MCF 10A (cell line): ENCODE measurements at regions not wholly inside any gene's neighbourhood (a gene's known extent, or its start where the extent isn't known, plus 50 kb on each side); places are given as distances from the start of the nearest gene placed in this dataset.

Experiments used
- BruUV-seq: library from RNA; stranded (reverse); fragments of 400-500 nt; replicated peaks from 2 replicates; lab custom pipeline; 2021; lab: Mats Ljungman, UMichigan
- CTCF ChIA-PET: fragments of 300-600 bp; sonication (Branson Sonifier 250); formaldehyde crosslinking; extraction: SDS; loops from one replicate; lab custom pipeline; 2021; ENCODE audit warnings: antibody characterized with exemption, inconsistent platforms; lab: Yijun Ruan, JAX
- POLR2A ChIA-PET: fragments of 300-600, 350-650 bp; sonication (Branson Sonifier 250); formaldehyde crosslinking; extraction: SDS; loops from one replicate; lab custom pipeline; 2020; ENCODE audit warnings: antibody characterized with exemption, inconsistent platforms; lab: Yijun Ruan, JAX
- DNase-seq: peaks from one replicate; pipeline ENCODE4 v3.0.0-alpha.2; 2018; ENCODE audit not compliant: unreplicated experiment
- H3K27ac Mint-ChIP-seq: one replicate; pipeline ENCODE4 v1.8.0; 2022; ENCODE audit warnings: mild to moderate bottlenecking, low read depth, mixed read lengths; ENCODE audit not compliant: unreplicated experiment
- H3K27me3 Mint-ChIP-seq: one replicate; pipeline ENCODE4 v1.8.0; 2022; ENCODE audit warnings: mixed read lengths; ENCODE audit not compliant: insufficient read depth, unreplicated experiment
- H3K36me3 Mint-ChIP-seq: one replicate; pipeline ENCODE4 v1.8.0; 2022; ENCODE audit warnings: mild to moderate bottlenecking, moderate library complexity, mixed read lengths; ENCODE audit not compliant: insufficient read depth, unreplicated experiment
- H3K4me1 Mint-ChIP-seq: one replicate; pipeline ENCODE4 v1.8.0; 2022; ENCODE audit warnings: mixed read lengths; ENCODE audit not compliant: insufficient read depth, unreplicated experiment
- H3K4me3 Mint-ChIP-seq: one replicate; pipeline ENCODE4 v1.8.0; 2022; ENCODE audit warnings: mild to moderate bottlenecking, moderate library complexity, mixed read lengths; ENCODE audit not compliant: unreplicated experiment
- H3K9me3 Mint-ChIP-seq: one replicate; pipeline ENCODE4 v1.8.0; 2022; ENCODE audit warnings: mixed read lengths; ENCODE audit not compliant: unreplicated experiment
- intact Hi-C: fragments of 100-400 bp; cut with micrococcal nuclease; formaldehyde crosslinking; loops from 2 replicates; pipeline ENCODE4 v1.14.1; 2022
- TF ChIP-seq, protein P1 (sequence below): fragments of 200-600 bp; IDR thresholded peaks from one replicate; pipeline ENCODE4 v1.8.0; 2022; ENCODE audit warnings: antibody characterized with exemption, mild to moderate bottlenecking; ENCODE audit not compliant: unreplicated experiment

DNA sequence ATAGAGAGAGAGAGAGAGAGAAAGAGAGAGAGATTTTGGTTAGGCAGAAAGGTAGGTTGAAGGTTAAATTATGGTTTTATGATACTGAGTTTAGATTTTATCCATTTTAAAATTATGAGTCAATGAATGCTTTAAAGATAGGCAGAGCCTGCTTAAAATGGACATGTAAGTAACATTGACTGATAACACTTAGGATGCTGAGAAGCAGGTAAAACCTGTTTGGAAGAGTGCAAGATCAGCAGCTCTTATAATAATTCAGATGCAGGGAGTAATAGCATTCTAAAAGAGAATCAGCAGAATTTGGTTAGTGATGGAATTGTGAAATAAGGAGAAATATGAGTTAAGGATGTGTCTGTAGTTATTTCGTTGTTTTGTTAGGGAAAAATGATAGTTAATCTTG lies 446.6 kb downstream of the PLA2G4A start:
- no peaks in the 10 kb centered on the region for H3K4me1 Mint-ChIP-seq
- CTCF ChIA-PET = interaction anchor here (0.6 kb wide), 1 partner anchor 1319 kb away, joined by 3 read pairs; no protein-coding TSS in a partner anchor
- TF ChIP-seq, protein P1, sequence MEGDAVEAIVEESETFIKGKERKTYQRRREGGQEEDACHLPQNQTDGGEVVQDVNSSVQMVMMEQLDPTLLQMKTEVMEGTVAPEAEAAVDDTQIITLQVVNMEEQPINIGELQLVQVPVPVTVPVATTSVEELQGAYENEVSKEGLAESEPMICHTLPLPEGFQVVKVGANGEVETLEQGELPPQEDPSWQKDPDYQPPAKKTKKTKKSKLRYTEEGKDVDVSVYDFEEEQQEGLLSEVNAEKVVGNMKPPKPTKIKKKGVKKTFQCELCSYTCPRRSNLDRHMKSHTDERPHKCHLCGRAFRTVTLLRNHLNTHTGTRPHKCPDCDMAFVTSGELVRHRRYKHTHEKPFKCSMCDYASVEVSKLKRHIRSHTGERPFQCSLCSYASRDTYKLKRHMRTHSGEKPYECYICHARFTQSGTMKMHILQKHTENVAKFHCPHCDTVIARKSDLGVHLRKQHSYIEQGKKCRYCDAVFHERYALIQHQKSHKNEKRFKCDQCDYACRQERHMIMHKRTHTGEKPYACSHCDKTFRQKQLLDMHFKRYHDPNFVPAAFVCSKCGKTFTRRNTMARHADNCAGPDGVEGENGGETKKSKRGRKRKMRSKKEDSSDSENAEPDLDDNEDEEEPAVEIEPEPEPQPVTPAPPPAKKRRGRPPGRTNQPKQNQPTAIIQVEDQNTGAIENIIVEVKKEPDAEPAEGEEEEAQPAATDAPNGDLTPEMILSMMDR = no peak
- H3K27ac Mint-ChIP-seq = no peak overlapping the region
- no peaks in the 10 kb centered on the region for H3K27me3 Mint-ChIP-seq
- no peak for DNase-seq
- H3K36me3 Mint-ChIP-seq = no peaks in the 10 kb centered on the region
- intact Hi-C loops = no loop called here
- no peaks in the 10 kb centered on the region for H3K9me3 Mint-ChIP-seq
- no peak overlapping the region for H3K4me3 Mint-ChIP-seq
- POLR2A ChIA-PET = interaction anchor here (0.6 kb wide), 1 partner anchor 157 kb away, joined by 4 read pairs; no protein-coding TSS in a partner anchor
- BruUV-seq = no TSS peak

DNA sequence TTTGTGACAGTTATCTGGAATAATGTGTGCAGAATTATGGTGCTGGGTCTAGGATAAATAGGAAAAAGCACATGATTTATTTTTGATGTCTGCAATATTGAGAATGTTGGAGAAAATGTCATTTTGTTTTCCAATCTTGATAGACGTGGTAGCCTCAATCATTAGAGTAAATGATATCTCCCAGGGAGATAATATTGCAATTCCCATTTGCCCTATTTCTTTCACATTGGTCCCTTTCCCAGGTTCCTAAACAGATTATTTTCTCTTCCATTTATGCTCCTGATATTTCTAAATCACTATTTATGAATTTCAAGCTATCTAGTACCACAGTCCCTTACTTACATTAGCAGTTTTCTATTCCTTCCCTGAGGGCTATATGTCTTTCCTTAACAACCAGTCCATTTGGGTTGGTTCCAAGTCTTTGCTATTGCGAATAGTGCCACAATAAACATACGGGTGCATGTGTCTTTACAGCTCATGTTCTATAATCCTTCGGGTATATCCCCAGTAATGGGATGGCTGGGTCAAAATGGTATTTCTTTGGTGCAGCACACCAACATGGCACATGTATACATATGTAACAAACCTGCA lies 447.3 kb downstream of the PLA2G4A start:
- TF ChIP-seq, protein P1 = no peak
- Mint-ChIP-seq H3K4me1 (no peaks in the 10 kb centered on the region), H3K4me3 (no peak overlapping the region), H3K27me3 (no peaks in the 10 kb centered on the region), H3K9me3 (no peaks in the 10 kb centered on the region), H3K27ac (no peak overlapping the region), H3K36me3 (no peaks in the 10 kb centered on the region)
- BruUV-seq = no TSS peak
- ChIA-PET POLR2A (interaction anchor here (0.6 kb wide), 1 partner anchor 158 kb away, joined by 4 read pairs; no protein-coding TSS in a partner anchor), CTCF (interaction anchor here (0.7 to 0.8 kb wide), 2 partner anchors 11 to 596 kb away, joined by 3 to 4 read pairs; no protein-coding TSS in a partner anchor)
- intact Hi-C loops = no loop called here
- peak; percentile 19 for DNase-seq

DNA sequence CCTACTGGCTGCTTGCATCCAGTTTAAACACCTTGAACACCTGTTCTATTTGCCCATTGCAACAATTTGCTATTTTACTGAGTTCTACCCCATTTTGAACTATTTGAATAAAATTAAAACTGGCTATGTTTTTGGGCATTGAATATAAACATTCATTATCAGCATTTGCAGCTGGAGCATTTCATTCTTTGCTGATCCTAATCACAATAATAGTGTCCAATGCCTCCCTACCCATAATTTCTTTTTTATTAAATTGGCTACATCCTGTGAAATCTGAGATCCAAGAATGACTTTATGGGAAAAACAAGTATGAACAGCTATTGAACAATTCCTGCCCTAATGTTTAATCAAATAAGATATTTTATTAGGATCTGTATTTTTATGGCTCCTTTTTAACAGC lies 447.9 kb downstream of the PLA2G4A start:
- ChIA-PET CTCF (interaction anchor here (0.6 to 0.7 kb wide), 2 partner anchors 135 to 595 kb away, joined by 3 read pairs; no protein-coding TSS in a partner anchor), POLR2A (interaction anchor here (0.6 to 0.9 kb wide), 2 partner anchors 12 to 1619 kb away, joined by 3 read pairs; no protein-coding TSS in a partner anchor)
- no TSS peak for BruUV-seq
- intact Hi-C loops = no loop called here
- no peaks in the 10 kb centered on the region for H3K27me3 Mint-ChIP-seq
- DNase-seq = no peak
- no peak overlapping the region for H3K4me3 Mint-ChIP-seq
- H3K27ac Mint-ChIP-seq = no peak overlapping the region
- H3K4me1 Mint-ChIP-seq = no peaks in the 10 kb centered on the region
- no peaks in the 10 kb centered on the region for H3K36me3 Mint-ChIP-seq
- TF ChIP-seq, protein P1 = no peak
- no peaks in the 10 kb centered on the region for H3K9me3 Mint-ChIP-seq

DNA sequence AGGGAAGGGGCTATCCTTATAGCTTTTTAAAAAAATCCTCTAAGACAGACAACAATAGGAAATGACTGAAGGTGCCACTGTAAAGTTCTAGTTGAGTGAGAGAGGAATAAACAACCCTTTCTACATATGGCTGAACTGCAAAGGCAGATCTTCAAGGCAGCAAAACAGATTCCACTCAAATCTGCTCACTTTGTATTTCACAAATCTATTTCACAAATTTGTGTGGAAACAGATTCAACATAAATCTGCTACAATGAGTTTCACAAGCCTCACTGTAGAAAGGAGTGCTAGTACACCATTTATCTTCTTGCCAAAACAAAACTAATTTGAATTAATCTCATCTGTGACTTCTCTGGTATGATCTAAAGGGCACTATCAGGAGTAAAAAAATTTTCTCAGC lies 451.3 kb downstream of the PLA2G4A start:
- no peaks in the 10 kb centered on the region for H3K36me3 Mint-ChIP-seq
- ChIA-PET CTCF (interaction anchor here (2.2 kb wide), 1 partner anchor 14 kb away, joined by 11 read pairs; no protein-coding TSS in a partner anchor), POLR2A (interaction anchor here (0.6 kb wide), 1 partner anchor 148 kb away, joined by 3 read pairs; no protein-coding TSS in a partner anchor)
- no peak overlapping the region for H3K27ac Mint-ChIP-seq
- no TSS peak for BruUV-seq
- intact Hi-C loops = no loop called here
- TF ChIP-seq, protein P1 = no peak
- no peaks in the 10 kb centered on the region for H3K27me3 Mint-ChIP-seq
- no peaks in the 10 kb centered on the region for H3K4me1 Mint-ChIP-seq
- no peaks in the 10 kb centered on the region for H3K9me3 Mint-ChIP-seq
- no peak overlapping the region for H3K4me3 Mint-ChIP-seq
- DNase-seq = no peak
